Omental fat pad (tissue), 3 donors: ENCODE measurements at regions not wholly inside any gene's neighbourhood (a gene's known extent, or its start where the extent isn't known, plus 50 kb on each side); places are given as distances from the start of the nearest gene placed in this dataset.

Experiments used
- ATAC-seq: fragments of 150-250 bp; one replicate; pipeline ENCODE4 v1.9.1; 2016; ENCODE audit warnings: mild to moderate bottlenecking, moderate library complexity; ENCODE audit not compliant: low FRiP score
- DNase-seq: peaks from one replicate; pipeline ENCODE4 v3.0.0-alpha.2; 2019; ENCODE audit warnings: low spot score
- TF ChIP-seq, protein P1 (sequence below), 3 donors: fragments of 450-650 bp; IDR thresholded peaks; one replicate each; pipeline ENCODE4 v1.5.1; 2016 to 2017; ENCODE audit warnings: antibody characterized with exemption in 3 of 3, mild to moderate bottlenecking in 3 of 3, moderate library complexity in 2 of 3

DNA sequence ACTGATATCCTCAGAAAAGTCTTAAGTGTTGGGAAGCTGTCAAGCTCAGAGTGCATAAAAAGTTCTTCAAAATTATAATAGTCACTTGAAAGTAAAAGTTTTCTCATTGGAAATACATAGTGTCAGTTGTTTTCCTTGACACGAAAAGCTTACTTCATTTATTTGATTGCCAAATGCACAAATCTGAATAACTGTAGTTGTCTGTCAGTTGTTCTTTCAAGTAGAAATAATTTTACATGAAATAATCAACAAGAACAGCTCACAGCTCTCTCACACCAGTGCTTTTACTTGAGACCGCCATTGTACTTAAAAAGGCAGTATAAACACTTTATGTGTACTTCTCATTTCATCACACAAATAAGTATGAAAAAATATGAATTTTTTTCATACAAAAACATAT lies 163.3 kb upstream of the NXPH2 start:
- ATAC-seq (no peak), DNase-seq (no peak)
- TF ChIP-seq, protein P1, sequence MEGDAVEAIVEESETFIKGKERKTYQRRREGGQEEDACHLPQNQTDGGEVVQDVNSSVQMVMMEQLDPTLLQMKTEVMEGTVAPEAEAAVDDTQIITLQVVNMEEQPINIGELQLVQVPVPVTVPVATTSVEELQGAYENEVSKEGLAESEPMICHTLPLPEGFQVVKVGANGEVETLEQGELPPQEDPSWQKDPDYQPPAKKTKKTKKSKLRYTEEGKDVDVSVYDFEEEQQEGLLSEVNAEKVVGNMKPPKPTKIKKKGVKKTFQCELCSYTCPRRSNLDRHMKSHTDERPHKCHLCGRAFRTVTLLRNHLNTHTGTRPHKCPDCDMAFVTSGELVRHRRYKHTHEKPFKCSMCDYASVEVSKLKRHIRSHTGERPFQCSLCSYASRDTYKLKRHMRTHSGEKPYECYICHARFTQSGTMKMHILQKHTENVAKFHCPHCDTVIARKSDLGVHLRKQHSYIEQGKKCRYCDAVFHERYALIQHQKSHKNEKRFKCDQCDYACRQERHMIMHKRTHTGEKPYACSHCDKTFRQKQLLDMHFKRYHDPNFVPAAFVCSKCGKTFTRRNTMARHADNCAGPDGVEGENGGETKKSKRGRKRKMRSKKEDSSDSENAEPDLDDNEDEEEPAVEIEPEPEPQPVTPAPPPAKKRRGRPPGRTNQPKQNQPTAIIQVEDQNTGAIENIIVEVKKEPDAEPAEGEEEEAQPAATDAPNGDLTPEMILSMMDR (IDR thresholded peaks at IDR 0.05), result no peak

DNA sequence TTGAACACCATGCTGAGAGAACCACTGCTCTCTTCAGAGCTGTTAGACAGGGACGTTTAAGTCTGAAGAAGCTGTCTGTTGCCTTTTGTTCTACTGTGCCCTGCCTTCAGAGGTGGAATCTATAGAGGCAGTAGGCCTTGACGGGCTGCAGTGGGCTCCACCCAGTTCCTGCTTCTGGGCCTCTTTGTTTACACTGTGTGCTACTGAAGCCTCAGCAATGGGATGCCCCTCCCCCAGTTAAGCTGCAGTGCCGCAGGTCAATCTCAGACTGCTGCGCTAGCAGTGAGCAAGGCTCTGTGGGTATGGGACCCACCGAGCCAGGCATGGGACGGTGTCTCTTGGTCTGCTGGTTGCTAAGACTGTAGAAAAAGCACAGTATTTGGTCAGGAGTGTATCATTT lies 162.3 kb upstream of the NXPH2 start:
- TF ChIP-seq, protein P1 (IDR thresholded peaks at IDR 0.05), result no peak
- ATAC-seq, result no peak
- no peak for DNase-seq

DNA sequence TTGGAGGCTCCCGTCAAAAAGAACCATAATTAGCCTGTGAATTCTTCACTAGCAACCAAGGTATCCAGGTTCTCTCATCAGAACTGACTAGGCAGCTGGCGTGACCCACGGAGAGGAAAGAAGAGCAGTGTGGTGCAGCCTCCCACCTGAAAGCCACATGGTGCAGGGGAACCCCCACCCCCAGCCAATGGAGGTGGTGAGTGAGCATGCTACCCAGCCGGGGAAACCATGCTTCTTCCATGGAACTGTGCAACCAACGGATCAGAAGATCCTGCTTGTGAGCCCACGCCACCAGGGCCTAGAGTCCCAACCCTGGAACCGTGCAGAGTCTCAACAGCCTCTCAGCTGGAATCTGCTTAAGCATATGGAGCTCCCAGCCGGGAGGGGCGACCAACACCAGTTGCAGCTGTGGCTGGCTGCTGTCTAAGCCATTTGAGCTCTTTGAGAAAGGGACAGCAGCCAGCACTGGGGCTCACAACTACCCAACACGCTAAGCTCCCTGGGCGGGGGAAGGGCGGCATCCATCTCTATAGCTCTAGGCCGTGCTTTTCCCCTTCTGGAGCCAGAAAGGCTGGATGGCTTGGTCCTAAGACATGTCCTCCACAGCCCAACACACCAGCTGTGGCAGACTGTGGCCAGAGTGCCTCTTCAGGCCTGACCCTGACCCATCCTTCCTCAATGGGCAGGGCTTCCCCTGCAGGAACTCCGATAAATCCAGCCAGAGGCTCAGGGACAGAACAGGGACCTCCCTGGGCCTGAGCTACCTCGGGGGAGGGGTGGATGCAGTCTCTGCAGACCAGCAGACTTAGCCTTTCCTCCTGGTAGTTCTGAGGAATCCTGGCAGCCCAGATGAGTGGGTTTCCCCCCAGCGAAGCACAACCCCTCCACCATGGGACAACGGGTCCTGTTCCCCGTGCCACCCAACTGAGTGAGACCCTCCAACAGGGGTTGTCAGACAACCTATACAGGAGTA lies 151.4 kb upstream of the NXPH2 start:
- TF ChIP-seq, protein P1 (IDR thresholded peaks at IDR 0.05), result no peak
- DNase-seq (no peak), ATAC-seq (no peak)

DNA sequence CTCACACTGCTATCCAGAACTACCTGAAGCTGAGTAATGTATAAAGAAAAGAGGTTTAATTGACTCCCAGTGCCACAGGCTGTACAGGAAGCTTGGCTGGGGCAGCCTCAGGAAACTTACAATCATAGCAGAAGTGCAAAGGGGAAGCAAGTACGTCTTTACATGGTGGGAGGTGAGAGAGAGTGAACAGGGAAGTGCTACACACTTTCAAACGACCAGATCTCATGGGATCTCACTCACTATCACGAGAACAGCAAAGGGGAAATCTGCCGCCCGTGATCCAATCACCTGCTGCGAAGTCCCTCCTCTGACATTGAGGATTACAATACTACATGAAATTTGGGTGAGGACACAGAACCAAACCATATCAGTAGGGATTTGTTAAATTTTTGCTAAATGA lies 150.4 kb upstream of the NXPH2 start:
- DNase-seq (no peak), ATAC-seq (no peak)
- TF ChIP-seq, protein P1 (IDR thresholded peaks at IDR 0.05), result no peak

DNA sequence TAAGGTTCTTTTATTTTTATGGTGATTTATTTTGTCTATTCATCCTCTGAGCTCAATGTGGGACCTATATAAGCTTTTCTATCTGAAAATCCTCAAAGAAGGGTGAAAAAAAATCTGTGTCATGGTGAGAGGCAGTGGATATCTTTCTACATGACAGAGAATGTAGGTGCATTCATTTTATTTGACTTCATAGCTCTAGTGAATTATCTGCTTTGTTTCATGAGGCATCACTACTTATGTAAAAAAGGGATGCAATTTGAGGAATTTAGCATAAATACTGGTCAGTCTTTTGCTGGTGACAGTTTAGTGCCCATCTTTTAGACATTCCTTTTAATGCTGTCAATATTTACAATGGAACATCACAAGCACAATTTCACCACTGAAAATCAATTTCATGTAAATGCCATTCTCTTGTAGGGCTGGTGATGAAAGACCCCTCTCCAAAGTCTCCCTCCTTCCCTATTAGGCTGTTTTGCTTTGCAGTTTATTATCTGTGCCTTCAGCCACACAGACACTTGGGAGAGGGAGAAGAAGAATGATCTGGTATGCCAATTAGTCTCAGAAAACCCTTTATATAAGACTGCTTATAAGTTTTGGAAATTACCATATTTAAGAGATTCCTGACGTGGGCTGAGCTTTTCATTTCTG lies 148.3 kb upstream of the NXPH2 start:
- TF ChIP-seq, protein P1 (IDR thresholded peaks at IDR 0.05), result no peak
- DNase-seq (no peak), ATAC-seq (no peak)

DNA sequence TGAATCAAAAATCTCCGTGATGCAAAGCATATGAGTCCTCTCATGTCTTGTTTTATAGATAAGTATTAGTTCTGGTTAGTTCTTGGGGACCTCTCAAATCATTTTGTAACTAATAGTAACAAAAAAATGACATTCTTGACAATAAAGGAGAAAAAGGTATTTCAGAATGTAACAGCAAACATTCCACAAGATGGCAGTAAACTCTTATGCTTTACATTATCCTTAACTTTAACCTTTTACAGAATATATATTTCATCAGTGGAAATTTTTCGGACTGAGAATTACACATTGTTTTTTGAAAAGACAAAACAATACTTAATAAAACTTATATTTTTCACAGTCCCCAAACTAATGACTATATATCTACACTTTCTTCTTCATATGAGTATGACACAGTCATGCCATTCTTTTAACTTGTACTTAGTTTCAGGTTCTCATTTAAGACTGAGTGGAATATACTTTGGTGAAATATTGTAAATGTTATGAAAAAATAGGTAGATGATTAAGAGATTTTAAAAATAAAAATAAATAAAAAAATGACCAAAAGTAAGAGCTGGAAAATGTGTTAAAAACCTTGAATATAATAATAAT lies 142.9 kb upstream of the NXPH2 start:
- TF ChIP-seq, protein P1 (IDR thresholded peaks at IDR 0.05), result no peak
- DNase-seq, result no peak
- ATAC-seq, result no peak
